OCI-LY7 (cell line): ENCODE measurements at regions not wholly inside any gene's neighbourhood (a gene's known extent, or its start where the extent isn't known, plus 50 kb on each side); places are given as distances from the start of the nearest gene placed in this dataset.

Source experiments
- BruUV-seq: library from RNA; stranded (reverse); fragments of 400-500 nt; replicated peaks from 2 replicates; lab custom pipeline; 2021; lab: Mats Ljungman, UMichigan
- CTCF ChIA-PET: fragments of 300-600 bp; sonication (Branson Sonifier 250); formaldehyde crosslinking; loops from one replicate; lab custom pipeline; 2022; ENCODE audit warnings: antibody characterized with exemption; ENCODE audit not compliant: unreplicated experiment; lab: Charles Lee
- POLR2A ChIA-PET: fragments of 300-600 bp; sonication (Branson Sonifier 250); formaldehyde crosslinking; loops from one replicate; lab custom pipeline; 2022; ENCODE audit warnings: antibody characterized with exemption; lab: Charles Lee
- DNase-seq: peaks from one replicate; pipeline ENCODE4 v3.0.0-alpha.2; 2015; ENCODE audit warnings: low spot score
- H2AFZ ChIP-seq: fragments of 200-600 bp; sonication (generic), shearing (Covaris generic); 2 replicates; pipeline ENCODE4 v1.6.1; 2014; ENCODE audit warnings: mild to moderate bottlenecking, antibody characterized with exemption, low read length, moderate library complexity
- H3K27ac ChIP-seq: fragments of 200-600 bp; sonication (generic); 2 replicates; pipeline ENCODE4 v1.5.1; 2014; ENCODE audit warnings: mixed run types, low read depth, mild to moderate bottlenecking, moderate library complexity, low read length, inconsistent platforms; ENCODE audit not compliant: poor library complexity, severe bottlenecking
- H3K36me3 ChIP-seq: fragments of 200-600 bp; sonication (generic); 2 replicates; pipeline ENCODE4 v1.6.1; 2014; ENCODE audit warnings: mild to moderate bottlenecking, antibody characterized with exemption, low read length, moderate library complexity, mixed read lengths; ENCODE audit not compliant: insufficient read depth
- H3K4me1 ChIP-seq: fragments of 200-600 bp; sonication (generic); 2 replicates; pipeline ENCODE4 v1.5.1; 2014; ENCODE audit warnings: mild to moderate bottlenecking, low read length; ENCODE audit not compliant: insufficient read depth, poor library complexity, severe bottlenecking
- H3K4me2 ChIP-seq: fragments of 200-600 bp; sonication (generic); 2 replicates; pipeline ENCODE4 v1.6.1; 2014; ENCODE audit warnings: mild to moderate bottlenecking, low read length
- H3K4me3 ChIP-seq: fragments of 200-600 bp; sonication (generic); 2 replicates; pipeline ENCODE4 v1.5.1; 2014; ENCODE audit warnings: mild to moderate bottlenecking, low read depth, low read length; ENCODE audit not compliant: poor library complexity, severe bottlenecking
- H3K79me2 ChIP-seq: fragments of 200-600 bp; sonication (generic); 2 replicates; pipeline ENCODE4 v1.6.1; 2016; ENCODE audit warnings: low read depth, mild to moderate bottlenecking, low read length, moderate library complexity, mixed read lengths; ENCODE audit not compliant: insufficient read depth
- H3K9me2 ChIP-seq: fragments of 200-600 bp; sonication (generic); 2 replicates; pipeline ENCODE4 v1.6.1; 2016; ENCODE audit warnings: mild to moderate bottlenecking, low read length, mixed read lengths; ENCODE audit not compliant: insufficient read depth
- H3K9me3 ChIP-seq: fragments of 200-600 bp; sonication (generic); 2 replicates; pipeline ENCODE4 v1.6.1; 2014; ENCODE audit warnings: mild to moderate bottlenecking, mixed run types, low read length, mixed read lengths
- H4K20me1 ChIP-seq: fragments of 200-600 bp; sonication (generic); 2 replicates; pipeline ENCODE4 v1.6.1; 2014; ENCODE audit warnings: mild to moderate bottlenecking, antibody characterized with exemption, low read length, moderate library complexity, mixed read lengths; ENCODE audit not compliant: insufficient read depth
- EZH2phosphoT487 ChIP-seq: fragments of 200-600 bp; sonication (generic); IDR thresholded peaks from 2 replicates; pipeline ENCODE4 v1.6.1; 2018; ENCODE audit warnings: low read depth, borderline replicate concordance, mild to moderate bottlenecking, mixed run types, antibody characterized with exemption, low read length, moderate library complexity, mixed read lengths
- intact Hi-C: fragments of 100-400 bp; cut with micrococcal nuclease; formaldehyde crosslinking; loops from one replicate; pipeline ENCODE4 v1.10.0; 2022; ENCODE audit not compliant: unreplicated experiment
- TF ChIP-seq, protein P1 (sequence below): fragments of 200-600 bp; sonication (generic); conservative IDR thresholded peaks from 2 replicates; pipeline ENCODE4 v1.5.1; 2014; ENCODE audit warnings: mild to moderate bottlenecking, antibody characterized with exemption, low read length, moderate library complexity, mixed read lengths

DNA sequence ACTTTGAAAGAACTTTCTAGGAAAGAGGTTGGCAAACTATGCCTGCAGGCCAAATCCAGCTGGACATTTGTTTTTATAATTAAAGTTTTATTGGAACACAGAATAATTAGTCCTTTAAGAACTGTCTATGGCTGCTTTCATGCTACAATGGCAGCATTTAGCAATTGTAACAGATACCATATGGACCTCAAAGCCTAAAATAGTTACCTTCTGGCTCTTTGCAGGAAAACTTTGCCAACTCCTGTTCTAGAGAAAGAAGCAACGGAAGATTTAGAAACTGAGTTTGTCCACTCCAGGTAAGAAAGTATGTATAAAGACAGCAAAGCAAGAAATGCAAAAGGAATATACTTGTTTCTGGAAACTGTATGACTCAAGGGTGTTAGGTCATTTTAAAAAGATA, 281.7 kb upstream of the TRPM3 start:
- CTCF ChIA-PET: no interaction called here
- POLR2A ChIA-PET: interaction anchor here (1.3 kb wide), 1 partner anchor 48 kb away, joined by 3 read pairs; no protein-coding TSS in a partner anchor
- intact Hi-C loops: no loop called here
- Histone ChIP-seq H3K4me2 (no peak overlapping the region), H3K79me2 (no peaks in the 10 kb centered on the region), H3K9me3 (no peaks in the 10 kb centered on the region), H3K4me3 (no peak overlapping the region), H3K27ac (no peak overlapping the region), H3K9me2 (no peaks in the 10 kb centered on the region), H3K4me1 (no peaks in the 10 kb centered on the region), H3K36me3 (no peaks in the 10 kb centered on the region), H2AFZ (no peak overlapping the region), H4K20me1 (no peaks in the 10 kb centered on the region)
- TF ChIP-seq, protein P1, sequence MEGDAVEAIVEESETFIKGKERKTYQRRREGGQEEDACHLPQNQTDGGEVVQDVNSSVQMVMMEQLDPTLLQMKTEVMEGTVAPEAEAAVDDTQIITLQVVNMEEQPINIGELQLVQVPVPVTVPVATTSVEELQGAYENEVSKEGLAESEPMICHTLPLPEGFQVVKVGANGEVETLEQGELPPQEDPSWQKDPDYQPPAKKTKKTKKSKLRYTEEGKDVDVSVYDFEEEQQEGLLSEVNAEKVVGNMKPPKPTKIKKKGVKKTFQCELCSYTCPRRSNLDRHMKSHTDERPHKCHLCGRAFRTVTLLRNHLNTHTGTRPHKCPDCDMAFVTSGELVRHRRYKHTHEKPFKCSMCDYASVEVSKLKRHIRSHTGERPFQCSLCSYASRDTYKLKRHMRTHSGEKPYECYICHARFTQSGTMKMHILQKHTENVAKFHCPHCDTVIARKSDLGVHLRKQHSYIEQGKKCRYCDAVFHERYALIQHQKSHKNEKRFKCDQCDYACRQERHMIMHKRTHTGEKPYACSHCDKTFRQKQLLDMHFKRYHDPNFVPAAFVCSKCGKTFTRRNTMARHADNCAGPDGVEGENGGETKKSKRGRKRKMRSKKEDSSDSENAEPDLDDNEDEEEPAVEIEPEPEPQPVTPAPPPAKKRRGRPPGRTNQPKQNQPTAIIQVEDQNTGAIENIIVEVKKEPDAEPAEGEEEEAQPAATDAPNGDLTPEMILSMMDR: no peak
- TF ChIP-seq EZH2phosphoT487: no peak
- no peak for DNase-seq
- BruUV-seq: no TSS peak

DNA sequence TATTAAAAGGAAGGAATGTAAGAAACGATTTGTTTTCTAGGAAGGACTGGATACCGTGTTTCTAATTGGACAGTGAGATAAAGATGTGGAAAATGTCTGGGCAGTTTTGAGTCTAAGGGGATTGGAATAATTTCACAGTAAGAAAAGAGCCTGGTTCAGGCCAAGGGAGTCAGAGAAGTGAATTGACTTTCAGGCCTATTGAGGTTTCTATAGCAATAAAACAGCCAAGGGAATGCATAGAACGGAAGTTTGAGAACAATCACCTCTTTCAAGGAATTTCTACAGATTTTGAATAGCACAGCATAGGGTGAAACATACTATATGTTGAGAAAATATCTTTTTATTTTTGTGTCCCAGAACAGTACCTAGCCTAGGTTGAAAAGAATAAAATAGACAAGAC, 271.6 kb upstream of the TRPM3 start:
- intact Hi-C loops: no loop called here
- TF ChIP-seq, protein P1: no peak
- no peak for TF ChIP-seq EZH2phosphoT487
- H2AFZ ChIP-seq: no peak overlapping the region
- H3K27ac ChIP-seq: no peak overlapping the region
- POLR2A ChIA-PET: no interaction called here
- H3K79me2 ChIP-seq: no peaks in the 10 kb centered on the region
- BruUV-seq: no TSS peak
- no peak for DNase-seq
- no peak overlapping the region for H3K4me2 ChIP-seq
- no peaks in the 10 kb centered on the region for H3K4me1 ChIP-seq
- no peak overlapping the region for H3K4me3 ChIP-seq
- H3K9me2 ChIP-seq: no peaks in the 10 kb centered on the region
- H3K9me3 ChIP-seq: no peaks in the 10 kb centered on the region
- no peaks in the 10 kb centered on the region for H3K36me3 ChIP-seq
- H4K20me1 ChIP-seq: no peaks in the 10 kb centered on the region
- CTCF ChIA-PET: no interaction called here

DNA sequence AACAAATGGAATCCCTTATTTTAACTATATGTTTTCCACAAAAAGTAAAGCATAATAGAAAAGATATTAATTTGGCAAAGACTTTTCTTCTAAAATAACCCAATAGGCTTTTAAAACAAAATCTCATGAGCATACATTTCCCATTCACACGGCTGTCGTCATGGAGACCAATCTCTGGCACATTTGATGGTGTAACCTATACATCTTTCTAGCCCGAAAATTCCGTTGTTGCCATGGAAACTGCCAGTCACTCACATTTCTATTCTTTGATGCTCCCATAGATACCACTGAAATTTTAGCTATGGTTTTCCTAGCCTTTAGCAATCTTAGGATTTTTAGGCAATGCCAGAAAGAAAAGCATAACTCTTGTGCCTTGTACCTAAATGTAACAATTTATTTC, 262.9 kb upstream of the TRPM3 start:
- Histone ChIP-seq H3K36me3 (no peaks in the 10 kb centered on the region), H3K9me3 (no peaks in the 10 kb centered on the region), H2AFZ (no peak overlapping the region), H3K79me2 (no peaks in the 10 kb centered on the region), H3K4me3 (no peak overlapping the region), H3K9me2 (no peaks in the 10 kb centered on the region), H3K4me1 (no peaks in the 10 kb centered on the region), H3K4me2 (no peak overlapping the region), H4K20me1 (no peaks in the 10 kb centered on the region), H3K27ac (no peak overlapping the region)
- intact Hi-C loops: loop anchor here (10.0 kb wide), 1 partner anchor 60 kb away; no protein-coding TSS in a partner anchor
- BruUV-seq: no TSS peak
- ChIA-PET CTCF (no interaction called here), POLR2A (interaction anchor here (0.6 kb wide), 1 partner anchor 36 kb away, joined by 3 read pairs; no protein-coding TSS in a partner anchor)
- no peak for DNase-seq
- TF ChIP-seq EZH2phosphoT487: no peak
- TF ChIP-seq, protein P1: no peak
